Naive thymus-derived CD4-positive, alpha-beta T cell (primary cell): ENCODE measurements at regions not wholly inside any gene's neighbourhood (a gene's known extent, or its start where the extent isn't known, plus 50 kb on each side); places are given as distances from the start of the nearest gene placed in this dataset.
A peak's percentile ranks its signal among the peaks of the same experiment; 100 is the strongest.
"Not testable (repeated sequence)": the region's sequence is repeated elsewhere in the genome, so short reads cannot be mapped to it uniquely, and the experiment has no call there.

ENCODE experiments used
- ATAC-seq: fragments of 150-1000 bp; cut with Tn5 transposase; 2 replicates; pipeline ENCODE4 v1.10.0; 2021; ENCODE audit warnings: mild to moderate bottlenecking, moderate library complexity
- CTCF ChIA-PET: fragments of 350-600 bp; sonication (Branson Sonifier 250); formaldehyde crosslinking; loops from one replicate; lab custom pipeline; 2021; ENCODE audit warnings: antibody characterized with exemption; lab: Charles Lee
- POLR2A ChIA-PET: fragments of 350-600 bp; sonication (Branson Sonifier 250); formaldehyde crosslinking; loops from one replicate; lab custom pipeline; 2021; ENCODE audit warnings: antibody characterized with exemption, inconsistent platforms; lab: Charles Lee
- DNase-seq, 9 donors: peaks; one replicate each; pipeline versions ENCODE4 v3.0.0 to v3.0.0-alpha.2; 2020 to 2022; ENCODE audit warnings: mixed read lengths in 1 of 9
- H3K27ac ChIP-seq: one replicate; pipeline ENCODE4 v1.7.0; 2013; ENCODE audit warnings: mild to moderate bottlenecking, low read depth, low read length, moderate library complexity
- H3K27me3 ChIP-seq, 2 donors: one replicate each; pipeline ENCODE4 v1.7.0; 2013; ENCODE audit warnings: low read length in 2 of 2, mild to moderate bottlenecking in 2 of 2, moderate library complexity in 2 of 2; ENCODE audit not compliant: control insufficient read depth in 2 of 2, insufficient read depth in 2 of 2
- H3K36me3 ChIP-seq, 3 experiments: 1 replicate in 2 of 3; 2 replicates in 1 of 3; pipeline ENCODE4 v1.7.0; 2013; ENCODE audit warnings: low read length in 3 of 3, mild to moderate bottlenecking in 3 of 3, moderate library complexity in 1 of 3; ENCODE audit not compliant: insufficient read depth in 3 of 3, control insufficient read depth in 2 of 3
- H3K4me1 ChIP-seq, 2 donors: one replicate each; pipeline ENCODE4 v1.7.0; 2013; ENCODE audit warnings: low read length in 2 of 2, mild to moderate bottlenecking in 2 of 2, moderate library complexity in 1 of 2; ENCODE audit not compliant: control insufficient read depth in 2 of 2, insufficient read depth in 2 of 2
- H3K4me3 ChIP-seq: 2 replicates; pipeline ENCODE4 v1.7.0; 2013; ENCODE audit warnings: mild to moderate bottlenecking, low read length
- H3K9me3 ChIP-seq, 3 experiments: 1 replicate in 2 of 3; 2 replicates in 1 of 3; pipeline ENCODE4 v1.7.0; 2013; ENCODE audit warnings: low read length in 3 of 3; ENCODE audit not compliant: control insufficient read depth in 2 of 3
- H3K27ac Mint-ChIP-seq, 9 donors: one replicate each; pipeline ENCODE4 v1.8.0; 2020 to 2022; ENCODE audit warnings: mixed read lengths in 9 of 9, mild to moderate bottlenecking in 8 of 9, moderate library complexity in 5 of 9, inconsistent platforms in 2 of 9
- H3K27me3 Mint-ChIP-seq, 5 donors: one replicate each; pipeline ENCODE4 v1.8.0; 2021 to 2022; ENCODE audit warnings: mixed read lengths in 5 of 5, mild to moderate bottlenecking in 1 of 5
- H3K36me3 Mint-ChIP-seq, 5 donors: one replicate each; pipeline ENCODE4 v1.8.0; 2020 to 2022; ENCODE audit warnings: mixed read lengths in 5 of 5, mild to moderate bottlenecking in 3 of 5, inconsistent platforms in 1 of 5
- H3K4me1 Mint-ChIP-seq, 7 donors: one replicate each; pipeline ENCODE4 v1.8.0; 2020 to 2022; ENCODE audit warnings: mixed read lengths in 7 of 7, mild to moderate bottlenecking in 3 of 7, inconsistent platforms in 1 of 7
- H3K4me3 Mint-ChIP-seq, 10 donors: one replicate each; pipeline ENCODE4 v1.8.0; 2020 to 2022; ENCODE audit warnings: mild to moderate bottlenecking in 10 of 10, mixed read lengths in 10 of 10, moderate library complexity in 6 of 10, inconsistent platforms in 2 of 10
- H3K9me3 Mint-ChIP-seq, 11 donors: one replicate each; pipeline ENCODE4 v1.8.0; 2020 to 2022; ENCODE audit warnings: mixed read lengths in 11 of 11, mild to moderate bottlenecking in 4 of 11, inconsistent platforms in 1 of 11, moderate library complexity in 1 of 11
- intact Hi-C, 2 donors: fragments of 100-400 bp; cut with micrococcal nuclease; formaldehyde crosslinking; loops; one replicate each; pipeline ENCODE4 v1.15.1; 2023

DNA sequence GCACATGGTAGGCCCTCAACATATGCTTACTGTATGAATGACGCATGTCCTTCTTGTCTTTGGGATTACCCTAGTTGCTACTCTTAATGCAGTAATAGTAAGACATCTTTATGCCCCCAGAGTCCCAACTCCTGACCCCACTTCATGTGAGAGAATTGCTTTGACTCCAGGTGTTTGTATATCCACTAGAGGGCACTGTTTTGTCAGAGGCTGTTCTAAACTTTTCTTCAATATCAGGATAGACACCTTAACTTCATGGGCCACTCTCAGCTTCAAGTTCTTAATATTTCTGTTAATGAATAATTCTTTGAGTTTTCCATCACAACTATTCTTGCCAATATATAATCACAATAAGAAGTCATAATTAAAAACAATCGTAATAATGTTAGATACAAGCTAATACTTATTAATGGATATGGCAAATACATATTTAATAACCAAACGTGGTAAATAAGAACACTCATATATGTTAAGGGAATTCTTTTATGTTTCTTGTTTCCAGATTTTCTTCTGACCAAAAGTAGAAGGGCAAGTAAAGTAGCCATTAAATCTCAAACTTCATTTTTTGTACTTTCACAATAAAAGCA, 337.2 kb upstream of the DNAJC19 start:
- Histone ChIP-seq H3K27me3 (no peaks in the 10 kb centered on the region), H3K4me1 (no peaks in the 10 kb centered on the region), H3K9me3 (no peaks in the 10 kb centered on the region), H3K4me3 (no peak overlapping the region), H3K36me3 (no peaks in the 10 kb centered on the region), H3K27ac (no peak overlapping the region)
- H3K4me1 Mint-ChIP-seq = no peaks in the 10 kb centered on the region
- no peak overlapping the region for H3K4me3 Mint-ChIP-seq
- no peak overlapping the region for H3K27ac Mint-ChIP-seq
- POLR2A ChIA-PET = no interaction called here
- peak in 2 of 9 donors; percentile 11 to 22 for DNase-seq
- H3K9me3 Mint-ChIP-seq = peaks cover 0 to 19% (median 11%) of the 10 kb centered on the region in 11 donors
- intact Hi-C loops = loop anchor here in 1 of 2 donors (1.0 kb wide), 2 partner anchors 374 to 1357 kb away; no protein-coding TSS in a partner anchor
- H3K27me3 Mint-ChIP-seq = peaks cover 0 to 10% (median 4%) of the 10 kb centered on the region in 5 donors
- ATAC-seq = no peak
- H3K36me3 Mint-ChIP-seq = peaks cover 0 to 6% (median 0%) of the 10 kb centered on the region in 5 donors
- CTCF ChIA-PET = interaction anchor here (0.8 to 1.5 kb wide), 3 partner anchors 26 to 1386 kb away, joined by 3 to 4 read pairs (median 3); no protein-coding TSS in a partner anchor

DNA sequence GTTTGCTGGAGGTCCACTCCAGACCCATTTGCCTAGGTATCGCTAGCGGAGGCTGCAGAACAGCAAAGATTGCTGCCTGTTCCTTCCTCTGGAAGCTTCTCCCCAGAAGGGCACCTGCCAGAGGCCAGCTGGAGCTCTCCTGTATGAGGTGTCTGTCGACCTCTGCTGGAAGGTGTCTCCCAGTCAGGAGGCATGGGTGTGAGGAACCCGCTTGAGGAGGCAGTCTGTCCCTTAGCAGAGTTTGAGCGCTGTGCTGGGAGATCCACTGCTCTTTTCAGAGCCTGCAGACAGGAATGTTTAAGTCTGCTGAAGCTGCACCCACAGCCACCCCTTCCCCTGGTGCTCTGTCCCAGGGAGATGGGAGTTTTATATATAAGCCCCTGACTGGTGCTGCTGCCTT, 335.0 kb upstream of the DNAJC19 start:
- DNase-seq, H3K27me3 Mint-ChIP-seq, H3K27me3 ChIP-seq, H3K4me3 ChIP-seq, POLR2A ChIA-PET, H3K4me1 ChIP-seq, ATAC-seq, H3K36me3 ChIP-seq, H3K36me3 Mint-ChIP-seq, H3K4me1 Mint-ChIP-seq, intact Hi-C loops, H3K27ac Mint-ChIP-seq, H3K9me3 ChIP-seq, H3K27ac ChIP-seq, H3K4me3 Mint-ChIP-seq: not testable (repeated sequence)
- CTCF ChIA-PET = interaction anchor here (0.6 kb wide), 1 partner anchor 9 kb away, joined by 4 read pairs; no protein-coding TSS in a partner anchor
- peaks cover 5 to 35% (median 17%) of the 10 kb centered on the region in 11 donors for H3K9me3 Mint-ChIP-seq

DNA sequence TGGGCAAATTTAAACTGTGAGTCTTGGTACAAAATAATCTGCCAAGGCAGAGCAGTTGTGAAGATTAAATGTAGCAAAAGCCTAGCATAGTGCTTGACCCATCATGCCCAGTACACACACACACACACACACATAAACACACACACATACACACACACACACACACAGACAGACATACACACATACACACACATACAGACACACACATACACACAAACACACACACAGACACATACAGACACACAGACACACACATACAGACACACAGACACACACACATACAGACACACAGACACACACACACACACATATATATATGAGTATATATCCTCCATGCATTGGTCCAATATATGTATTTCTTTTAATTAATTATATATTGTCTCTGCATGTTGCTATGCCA, 328.8 kb upstream of the DNAJC19 start:
- Mint-ChIP-seq H3K36me3 (peaks cover 0 to 6% (median 0%) of the 10 kb centered on the region in 5 donors), H3K27ac (no peak overlapping the region), H3K9me3 (peaks cover 5 to 29% (median 17%) of the 10 kb centered on the region in 11 donors), H3K27me3 (peaks cover 0 to 9% (median 0%) of the 10 kb centered on the region in 5 donors), H3K4me1 (no peaks in the 10 kb centered on the region), H3K4me3 (no peak overlapping the region)
- ChIA-PET POLR2A (no interaction called here), CTCF (no interaction called here)
- Histone ChIP-seq H3K27me3 (no peaks in the 10 kb centered on the region), H3K27ac (no peak overlapping the region), H3K4me3 (no peak overlapping the region), H3K9me3 (no peaks in the 10 kb centered on the region), H3K36me3 (no peaks in the 10 kb centered on the region), H3K4me1 (no peaks in the 10 kb centered on the region)
- ATAC-seq (no peak), DNase-seq (no peak)
- intact Hi-C loops = no loop called here

- no peak for ATAC-seq
- H3K27me3 Mint-ChIP-seq = peaks cover 0 to 9% (median 0%) of the 10 kb centered on the region in 5 donors
- no peaks in the 10 kb centered on the region for H3K36me3 ChIP-seq
- no peaks in the 10 kb centered on the region for H3K27me3 ChIP-seq
- intact Hi-C loops = no loop called here
- H3K4me3 Mint-ChIP-seq = no peak overlapping the region
- no peaks in the 10 kb centered on the region for H3K4me1 Mint-ChIP-seq
- no peak for DNase-seq
- H3K9me3 Mint-ChIP-seq = peaks cover 0 to 24% (median 14%) of the 10 kb centered on the region in 11 donors
- H3K27ac ChIP-seq = no peak overlapping the region
- ChIA-PET POLR2A (no interaction called here), CTCF (no interaction called here)
- H3K4me1 ChIP-seq = no peaks in the 10 kb centered on the region
- peaks cover 0 to 6% (median 0%) of the 10 kb centered on the region in 5 donors for H3K36me3 Mint-ChIP-seq
- no peak overlapping the region for H3K4me3 ChIP-seq
- no peak overlapping the region for H3K27ac Mint-ChIP-seq
- H3K9me3 ChIP-seq = no peaks in the 10 kb centered on the region
These were observed 328.0 kb upstream of the DNAJC19 start for GRCh38 chr3:181317508-181317907.

DNA sequence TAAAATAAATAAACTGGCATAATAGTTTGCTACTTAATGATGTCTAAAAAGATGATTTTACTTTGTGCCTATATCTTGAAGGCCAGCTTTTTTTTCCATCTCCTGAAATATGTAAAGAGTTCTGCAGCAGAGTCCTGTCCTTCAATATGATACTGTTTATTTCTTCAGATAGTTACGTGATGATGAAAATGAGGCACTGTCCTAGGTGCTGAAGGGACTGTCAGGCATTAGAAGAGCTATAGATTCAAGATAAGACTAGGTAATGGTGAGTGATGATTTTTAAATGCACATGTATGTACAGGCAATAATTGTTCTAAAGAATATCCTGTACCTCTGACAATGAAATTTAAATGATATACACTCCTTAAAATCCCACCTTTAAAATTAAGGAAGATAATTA, 326.9 kb upstream of the DNAJC19 start:
- no peak for ATAC-seq
- Mint-ChIP-seq H3K36me3 (no peaks in the 10 kb centered on the region), H3K4me1 (no peaks in the 10 kb centered on the region), H3K9me3 (peaks cover 0 to 13% (median 6%) of the 10 kb centered on the region in 11 donors), H3K27ac (no peak overlapping the region), H3K27me3 (peaks cover 0 to 4% (median 0%) of the 10 kb centered on the region in 5 donors), H3K4me3 (no peak overlapping the region)
- CTCF ChIA-PET = no interaction called here
- no peaks in the 10 kb centered on the region for H3K4me1 ChIP-seq
- POLR2A ChIA-PET = no interaction called here
- no peaks in the 10 kb centered on the region for H3K9me3 ChIP-seq
- no peak overlapping the region for H3K27ac ChIP-seq
- H3K4me3 ChIP-seq = no peak overlapping the region
- intact Hi-C loops = no loop called here
- no peak for DNase-seq
- no peaks in the 10 kb centered on the region for H3K27me3 ChIP-seq
- no peaks in the 10 kb centered on the region for H3K36me3 ChIP-seq

DNA sequence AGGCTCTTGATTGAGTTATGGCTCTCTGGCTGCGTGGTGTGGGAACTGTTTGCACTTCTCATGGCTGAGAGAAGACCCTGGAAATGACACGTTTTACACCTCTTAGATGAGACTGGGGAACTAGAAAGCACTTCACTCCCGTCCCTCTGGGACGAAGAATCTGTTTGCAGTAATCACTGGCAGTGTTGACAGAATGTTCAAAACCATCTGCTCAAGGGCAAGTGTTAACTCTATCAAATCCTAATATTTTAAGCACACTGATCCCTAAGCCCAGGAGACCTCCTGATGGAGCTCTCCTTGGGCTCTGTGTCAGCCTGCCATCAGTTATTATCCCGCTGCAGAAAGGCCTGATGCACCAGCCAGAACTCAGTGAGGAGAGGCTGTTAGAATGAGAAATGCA, 323.8 kb upstream of the DNAJC19 start:
- Mint-ChIP-seq H3K4me1 (no peaks in the 10 kb centered on the region), H3K36me3 (no peaks in the 10 kb centered on the region), H3K27ac (no peak overlapping the region), H3K9me3 (peaks cover 0 to 4% (median under 1%) of the 10 kb centered on the region in 11 donors), H3K27me3 (peaks cover 0 to under 1% (median 0%) of the 10 kb centered on the region in 5 donors), H3K4me3 (no peak overlapping the region)
- H3K36me3 ChIP-seq = no peaks in the 10 kb centered on the region
- no peaks in the 10 kb centered on the region for H3K27me3 ChIP-seq
- DNase-seq = no peak
- intact Hi-C loops = no loop called here
- H3K4me3 ChIP-seq = no peak overlapping the region
- no peak overlapping the region for H3K27ac ChIP-seq
- no peaks in the 10 kb centered on the region for H3K9me3 ChIP-seq
- ATAC-seq = no peak
- no peaks in the 10 kb centered on the region for H3K4me1 ChIP-seq
- CTCF ChIA-PET = no interaction called here
- POLR2A ChIA-PET = no interaction called here

GRCh38 chr3:181311186-181311585, 321.6 kb upstream of the DNAJC19 start:
- no peak overlapping the region for H3K4me3 Mint-ChIP-seq
- Histone ChIP-seq H3K9me3 (no peaks in the 10 kb centered on the region), H3K4me3 (no peak overlapping the region), H3K36me3 (no peaks in the 10 kb centered on the region), H3K27me3 (no peaks in the 10 kb centered on the region), H3K27ac (no peak overlapping the region), H3K4me1 (no peaks in the 10 kb centered on the region)
- no peaks in the 10 kb centered on the region for H3K36me3 Mint-ChIP-seq
- H3K4me1 Mint-ChIP-seq = no peaks in the 10 kb centered on the region
- no peak for DNase-seq
- peaks cover 0 to 17% (median 0%) of the 10 kb centered on the region in 5 donors for H3K27me3 Mint-ChIP-seq
- peaks cover 0 to 9% (median 2%) of the 10 kb centered on the region in 11 donors for H3K9me3 Mint-ChIP-seq
- ChIA-PET CTCF (no interaction called here), POLR2A (no interaction called here)
- ATAC-seq = no peak
- H3K27ac Mint-ChIP-seq = no peak overlapping the region
- intact Hi-C loops = no loop called here
